PC-9 (cell line): ENCODE measurements at regions not wholly inside any gene's neighbourhood (a gene's known extent, or its start where the extent isn't known, plus 50 kb on each side); places are given as distances from the start of the nearest gene placed in this dataset.

Experiments used
- BruUV-seq: library from RNA; stranded (reverse); fragments of 400-500 nt; replicated peaks from 2 replicates; lab custom pipeline; 2021; lab: Mats Ljungman, UMichigan
- CTCF ChIA-PET: fragments of 300-600 bp; sonication (Branson Sonifier 250); formaldehyde crosslinking; loops from one replicate; lab custom pipeline; 2022; ENCODE audit warnings: antibody characterized with exemption; lab: Charles Lee
- POLR2A ChIA-PET: fragments of 300-600 bp; sonication (Branson Sonifier 250); formaldehyde crosslinking; loops from one replicate; lab custom pipeline; 2022; ENCODE audit warnings: antibody characterized with exemption; ENCODE audit not compliant: unreplicated experiment; lab: Charles Lee
- DNase-seq, 2 experiments: peaks; one replicate each; pipeline versions ENCODE4 v3.0.0 to v3.0.0-alpha.2; 2015 to 2022; ENCODE audit warnings: mixed read lengths in 1 of 2
- H2AFZ ChIP-seq: fragments of 200-600 bp; sonication (generic); 2 replicates; pipeline ENCODE4 v1.8.1; 2017; ENCODE audit warnings: antibody characterized with exemption
- H3F3A ChIP-seq: fragments of 200-600 bp; sonication (generic); 2 replicates; pipeline ENCODE4 v1.8.1; 2017; ENCODE audit warnings: antibody characterized with exemption, mild to moderate bottlenecking, low read depth; ENCODE audit not compliant: insufficient read depth
- H3K27ac ChIP-seq: fragments of 200-600 bp; sonication (generic); 2 replicates; pipeline ENCODE4 v1.6.1; 2016; ENCODE audit warnings: mixed run types
- H3K27me3 ChIP-seq: fragments of 200-600 bp; sonication (generic); 2 replicates; pipeline ENCODE4 v1.6.1; 2016; ENCODE audit warnings: low read depth, mixed run types; ENCODE audit not compliant: insufficient read depth
- H3K36me3 ChIP-seq: fragments of 200-600 bp; sonication (generic); 2 replicates; pipeline ENCODE4 v1.6.1; 2016; ENCODE audit warnings: low read depth, mixed run types
- H3K4me1 ChIP-seq: fragments of 200-600 bp; sonication (generic); replicated peaks from 2 replicates; pipeline ENCODE4 v1.6.1; 2016; ENCODE audit warnings: mixed run types; ENCODE audit not compliant: insufficient read depth
- H3K4me2 ChIP-seq: fragments of 200-600 bp; sonication (generic); 2 replicates; pipeline ENCODE4 v1.6.1; 2017; ENCODE audit warnings: mixed run types
- H3K4me3 ChIP-seq: fragments of 200-600 bp; sonication (generic); 2 replicates; pipeline ENCODE4 v1.6.1; 2016; ENCODE audit warnings: mixed run types
- H3K79me2 ChIP-seq: fragments of 200-600 bp; sonication (generic); 2 replicates; pipeline ENCODE4 v1.6.1; 2017; ENCODE audit warnings: low read depth, mixed run types
- H3K9me2 ChIP-seq: fragments of 200-600 bp; sonication (generic); 2 replicates; pipeline ENCODE4 v1.8.1; 2017; ENCODE audit warnings: mild to moderate bottlenecking; ENCODE audit not compliant: insufficient read depth
- H3K9me3 ChIP-seq: fragments of 200-600 bp; sonication (generic); 2 replicates; pipeline ENCODE4 v1.8.1; 2016; ENCODE audit warnings: low read depth; ENCODE audit not compliant: insufficient read depth
- H4K20me1 ChIP-seq: fragments of 200-600 bp; sonication (generic); 2 replicates; pipeline ENCODE4 v1.8.1; 2017; ENCODE audit not compliant: insufficient read depth
- EZH2 ChIP-seq: fragments of 200-600 bp; sonication (generic); IDR thresholded peaks from 2 replicates; pipeline ENCODE4 v1.8.0; 2017; ENCODE audit warnings: antibody characterized with exemption, low read depth
- intact Hi-C: fragments of 100-400 bp; cut with micrococcal nuclease; formaldehyde crosslinking; loops from one replicate; pipeline ENCODE4 v1.10.0; 2022; ENCODE audit not compliant: unreplicated experiment
- TF ChIP-seq, protein P1 (sequence below): fragments of 200-600 bp; sonication (generic); conservative IDR thresholded peaks from 2 replicates; pipeline ENCODE4 v1.6.1; 2017; ENCODE audit warnings: mixed run types, antibody characterized with exemption, mild to moderate bottlenecking, moderate library complexity

DNA sequence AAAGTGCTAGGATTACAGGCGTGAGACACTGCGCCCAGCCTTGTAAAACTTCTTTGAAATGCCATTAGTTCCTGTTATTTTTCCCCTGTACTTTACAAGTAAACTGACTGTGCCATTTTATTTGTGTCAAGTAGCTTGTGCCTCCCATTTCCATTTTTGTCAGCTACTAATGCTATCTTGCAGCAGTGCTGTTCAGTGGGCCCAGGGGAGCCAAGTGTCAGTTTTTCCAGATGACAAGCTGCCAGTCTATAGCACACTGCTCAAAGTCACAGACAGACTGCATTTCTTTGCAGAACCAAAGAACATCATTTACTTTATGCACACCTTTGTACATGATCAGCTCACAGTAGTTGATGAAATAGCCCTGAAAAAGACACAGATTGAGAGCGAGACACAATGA is 901.3 kb upstream of the CDH2 start:
- no peaks in the 10 kb centered on the region for H3F3A ChIP-seq
- H4K20me1 ChIP-seq = no peaks in the 10 kb centered on the region
- intact Hi-C loops = no loop called here
- no peaks in the 10 kb centered on the region for H3K27me3 ChIP-seq
- H3K4me2 ChIP-seq = no peak overlapping the region
- no peak overlapping the region for H3K4me3 ChIP-seq
- H3K27ac ChIP-seq = no peak overlapping the region
- no peaks in the 10 kb centered on the region for H3K9me3 ChIP-seq
- no peaks in the 10 kb centered on the region for H3K79me2 ChIP-seq
- CTCF ChIA-PET = no interaction called here
- DNase-seq = no peak
- TF ChIP-seq EZH2 = no peak
- TF ChIP-seq, protein P1, sequence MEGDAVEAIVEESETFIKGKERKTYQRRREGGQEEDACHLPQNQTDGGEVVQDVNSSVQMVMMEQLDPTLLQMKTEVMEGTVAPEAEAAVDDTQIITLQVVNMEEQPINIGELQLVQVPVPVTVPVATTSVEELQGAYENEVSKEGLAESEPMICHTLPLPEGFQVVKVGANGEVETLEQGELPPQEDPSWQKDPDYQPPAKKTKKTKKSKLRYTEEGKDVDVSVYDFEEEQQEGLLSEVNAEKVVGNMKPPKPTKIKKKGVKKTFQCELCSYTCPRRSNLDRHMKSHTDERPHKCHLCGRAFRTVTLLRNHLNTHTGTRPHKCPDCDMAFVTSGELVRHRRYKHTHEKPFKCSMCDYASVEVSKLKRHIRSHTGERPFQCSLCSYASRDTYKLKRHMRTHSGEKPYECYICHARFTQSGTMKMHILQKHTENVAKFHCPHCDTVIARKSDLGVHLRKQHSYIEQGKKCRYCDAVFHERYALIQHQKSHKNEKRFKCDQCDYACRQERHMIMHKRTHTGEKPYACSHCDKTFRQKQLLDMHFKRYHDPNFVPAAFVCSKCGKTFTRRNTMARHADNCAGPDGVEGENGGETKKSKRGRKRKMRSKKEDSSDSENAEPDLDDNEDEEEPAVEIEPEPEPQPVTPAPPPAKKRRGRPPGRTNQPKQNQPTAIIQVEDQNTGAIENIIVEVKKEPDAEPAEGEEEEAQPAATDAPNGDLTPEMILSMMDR = no peak
- no TSS peak for BruUV-seq
- POLR2A ChIA-PET = no interaction called here
- H3K4me1 ChIP-seq = no peaks in the 10 kb centered on the region
- H3K36me3 ChIP-seq = no peaks in the 10 kb centered on the region
- H2AFZ ChIP-seq = no peak overlapping the region
- H3K9me2 ChIP-seq = no peaks in the 10 kb centered on the region

DNA sequence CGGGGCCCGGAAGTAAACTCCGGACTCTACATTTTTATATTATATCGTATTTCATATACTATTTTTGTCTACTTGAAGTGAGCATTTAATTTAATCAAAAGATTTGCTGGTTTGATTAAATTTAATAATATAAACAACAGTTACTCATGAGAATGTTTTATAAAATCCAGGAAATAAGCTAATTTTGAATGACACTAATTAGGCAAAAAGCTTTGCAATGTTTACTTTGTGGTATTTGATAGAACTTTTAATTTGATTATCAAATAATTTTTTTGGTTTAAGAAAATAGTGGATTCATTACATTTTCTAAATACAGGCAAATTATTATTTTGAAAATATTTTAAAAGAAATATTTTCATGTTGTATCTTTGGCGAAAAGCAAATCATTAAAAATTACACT is 900.4 kb upstream of the CDH2 start:
- H3K79me2 ChIP-seq = no peaks in the 10 kb centered on the region
- H3K4me3 ChIP-seq = no peak overlapping the region
- H3K4me2 ChIP-seq = no peak overlapping the region
- no peaks in the 10 kb centered on the region for H3K36me3 ChIP-seq
- no peaks in the 10 kb centered on the region for H3F3A ChIP-seq
- DNase-seq = no peak
- H3K27me3 ChIP-seq = no peaks in the 10 kb centered on the region
- no peak for TF ChIP-seq EZH2
- TF ChIP-seq, protein P1 = no peak
- no peak overlapping the region for H2AFZ ChIP-seq
- H4K20me1 ChIP-seq = no peaks in the 10 kb centered on the region
- ChIA-PET POLR2A (no interaction called here), CTCF (no interaction called here)
- H3K4me1 ChIP-seq = no peaks in the 10 kb centered on the region
- no peak overlapping the region for H3K27ac ChIP-seq
- H3K9me2 ChIP-seq = no peaks in the 10 kb centered on the region
- H3K9me3 ChIP-seq = no peaks in the 10 kb centered on the region
- no TSS peak for BruUV-seq
- intact Hi-C loops = no loop called here

DNA sequence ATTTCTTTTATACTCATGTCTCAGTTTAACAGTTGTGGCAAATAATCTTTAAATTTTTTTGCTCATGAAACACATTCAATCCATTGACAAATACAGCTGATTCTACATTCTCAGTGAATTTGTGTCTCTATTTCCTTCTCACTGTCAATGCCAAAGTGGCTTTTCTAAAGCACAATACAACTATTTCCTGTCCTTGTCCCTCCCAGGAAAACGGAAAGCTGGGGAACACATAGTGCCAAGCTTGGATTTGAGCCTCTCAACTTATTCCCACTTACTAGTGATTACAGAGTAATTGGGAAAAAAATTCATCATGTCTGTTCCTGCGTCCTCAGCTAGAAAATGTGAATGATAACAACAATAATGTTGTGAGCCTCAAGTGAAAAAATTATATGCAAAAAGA is 899.7 kb upstream of the CDH2 start:
- Histone ChIP-seq H3K4me1 (no peaks in the 10 kb centered on the region), H3K4me3 (no peak overlapping the region), H3K4me2 (no peak overlapping the region), H4K20me1 (no peaks in the 10 kb centered on the region), H3K79me2 (no peaks in the 10 kb centered on the region), H3K36me3 (no peaks in the 10 kb centered on the region), H3K9me3 (no peaks in the 10 kb centered on the region), H3K27me3 (no peaks in the 10 kb centered on the region), H3K9me2 (no peaks in the 10 kb centered on the region), H2AFZ (no peak overlapping the region), H3F3A (no peaks in the 10 kb centered on the region), H3K27ac (no peak overlapping the region)
- TF ChIP-seq, protein P1 = no peak
- TF ChIP-seq EZH2 = no peak
- CTCF ChIA-PET = no interaction called here
- intact Hi-C loops = no loop called here
- POLR2A ChIA-PET = no interaction called here
- BruUV-seq = no TSS peak
- no peak for DNase-seq
